ENCODE measurements at regions not wholly inside any gene's neighbourhood (a gene's known extent, or its start where the extent isn't known, plus 50 kb on each side); places are given as distances from the start of the nearest gene placed in this dataset.
A peak's percentile ranks its signal among the peaks of the same experiment; 100 is the strongest.

- Histone ChIP-seq H3K9me3 (replicated peaks; ENCODE audit: control insufficient read depth, insufficient read depth, low read length) (no peaks in the 10 kb centered on the region), H3K27me3 (ENCODE audit: control insufficient read depth in 2 of 2, insufficient read depth in 2 of 2, low read length in 2 of 2) (no peaks in the 10 kb centered on the region), H3K9ac (replicated peaks; ENCODE audit: extremely low read depth, insufficient read depth, low read length) (no peak overlapping the region), H3K27ac (ENCODE audit: insufficient read depth, low read depth, low read length) (no peak overlapping the region), H3K4me1 (ENCODE audit: control insufficient read depth, extremely low read depth, insufficient read depth, low read length) (no peaks in the 10 kb centered on the region), H2AFZ (ENCODE audit: low read depth, low read length) (peak overlapping the region; percentile 20), H3K4me2 (ENCODE audit: insufficient read depth, low read length) (no peak overlapping the region), H3K9me1 (replicated peaks; ENCODE audit: control insufficient read depth, extremely low read depth, insufficient read depth, low read length) (no peaks in the 10 kb centered on the region), H3K79me2 (ENCODE audit: control insufficient read depth, insufficient read depth, low read length) (no peaks in the 10 kb centered on the region), H4K20me1 (replicated peaks; ENCODE audit: control insufficient read depth, extremely low read depth, insufficient read depth, low read length) (no peaks in the 10 kb centered on the region), H3K36me3 (ENCODE audit: control insufficient read depth in 2 of 2, extremely low read depth in 1 of 2, insufficient read depth in 2 of 2, low read length in 2 of 2) (no peaks in the 10 kb centered on the region), H3K4me3 (replicated peaks in 1 of 3; ENCODE audit: insufficient read depth in 1 of 3, low read depth in 1 of 3, low read length in 3 of 3) (no peak overlapping the region)
- POLR2A ChIA-PET, result no interaction called here
- CTCF ChIA-PET, result no interaction called here
- no peak for FAIRE-seq
- TF ChIP-seq, protein P1, sequence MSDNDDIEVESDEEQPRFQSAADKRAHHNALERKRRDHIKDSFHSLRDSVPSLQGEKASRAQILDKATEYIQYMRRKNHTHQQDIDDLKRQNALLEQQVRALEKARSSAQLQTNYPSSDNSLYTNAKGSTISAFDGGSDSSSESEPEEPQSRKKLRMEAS (IDR thresholded peaks at IDR 0.05; ENCODE audit: insufficient read depth, insufficient read length), result no peak
- TF ChIP-seq POLR2AphosphoS5 (IDR thresholded peaks at IDR 0.05; ENCODE audit: insufficient read depth, low read depth, low read length) (no peak), FOS (IDR thresholded peaks at IDR 0.05; ENCODE audit: borderline replicate concordance, insufficient read depth, low read length) (no peak), EZH2 (IDR thresholded peaks at IDR 0.05; ENCODE audit: borderline replicate concordance, low read depth, low read length, severe bottlenecking) (no peak), MYC (IDR thresholded peaks at IDR 0.05; ENCODE audit: low read depth, low read length) (no peak), JUN (IDR thresholded peaks at IDR 0.05; ENCODE audit: borderline replicate concordance, insufficient read depth, insufficient read length, low read depth) (no peak), POLR2A (IDR thresholded peaks at IDR 0.05; ENCODE audit: low read depth, low read length) (no peak), GATA2 (IDR thresholded peaks at IDR 0.05; ENCODE audit: insufficient read depth, insufficient read length, low read depth, low read length) (no peak)
- TF ChIP-seq, protein P2, sequence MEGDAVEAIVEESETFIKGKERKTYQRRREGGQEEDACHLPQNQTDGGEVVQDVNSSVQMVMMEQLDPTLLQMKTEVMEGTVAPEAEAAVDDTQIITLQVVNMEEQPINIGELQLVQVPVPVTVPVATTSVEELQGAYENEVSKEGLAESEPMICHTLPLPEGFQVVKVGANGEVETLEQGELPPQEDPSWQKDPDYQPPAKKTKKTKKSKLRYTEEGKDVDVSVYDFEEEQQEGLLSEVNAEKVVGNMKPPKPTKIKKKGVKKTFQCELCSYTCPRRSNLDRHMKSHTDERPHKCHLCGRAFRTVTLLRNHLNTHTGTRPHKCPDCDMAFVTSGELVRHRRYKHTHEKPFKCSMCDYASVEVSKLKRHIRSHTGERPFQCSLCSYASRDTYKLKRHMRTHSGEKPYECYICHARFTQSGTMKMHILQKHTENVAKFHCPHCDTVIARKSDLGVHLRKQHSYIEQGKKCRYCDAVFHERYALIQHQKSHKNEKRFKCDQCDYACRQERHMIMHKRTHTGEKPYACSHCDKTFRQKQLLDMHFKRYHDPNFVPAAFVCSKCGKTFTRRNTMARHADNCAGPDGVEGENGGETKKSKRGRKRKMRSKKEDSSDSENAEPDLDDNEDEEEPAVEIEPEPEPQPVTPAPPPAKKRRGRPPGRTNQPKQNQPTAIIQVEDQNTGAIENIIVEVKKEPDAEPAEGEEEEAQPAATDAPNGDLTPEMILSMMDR (IDR thresholded peaks at IDR 0.05; ENCODE audit: extremely low read depth in 1 of 2, insufficient read depth in 1 of 2, low read depth in 1 of 2, low read length in 2 of 2), result no peak
- dilution Hi-C loops (cut with MboI; ENCODE audit: extremely low pct_ligation_motif_present, low sequenced_read_pairs) (no loop called here), intact Hi-C loops (cut with micrococcal nuclease) (loop anchor here (10.0 kb wide), 1 partner anchor 56 kb away; no protein-coding TSS in a partner anchor)
- DNase-seq (ENCODE audit: low read depth, low spot score), result no peak
- no TSS peak for BruUV-seq (replicated peaks)
Observed at GRCh38 chr12:86788661-86789060, 532.5 kb upstream of the MGAT4C start.

Data from endothelial cell of umbilical vein (primary cell).